Loucy (cell line): ENCODE measurements at regions not wholly inside any gene's neighbourhood (a gene's known extent, or its start where the extent isn't known, plus 50 kb on each side); places are given as distances from the start of the nearest gene placed in this dataset.

Experiments
- CTCF ChIP-seq: fragments of 200-600 bp; sonication (generic); conservative IDR thresholded peaks from 2 replicates; pipeline ENCODE4 v1.5.1; 2014; ENCODE audit warnings: mild to moderate bottlenecking, antibody characterized with exemption, low read length
- EZH2phosphoT487 ChIP-seq: fragments of 200-600 bp; IDR thresholded peaks from 2 replicates; pipeline ENCODE4 v1.6.1; 2018; ENCODE audit warnings: antibody characterized with exemption, mild to moderate bottlenecking, moderate library complexity, borderline replicate concordance

GRCh38 chr1:214127705-214128104, 139.9 kb downstream of the PROX1 start:
- TF ChIP-seq CTCF (no peak), EZH2phosphoT487 (no peak)
